Fibroblast of the aortic adventitia (primary cell): ENCODE measurements at regions not wholly inside any gene's neighbourhood (a gene's known extent, or its start where the extent isn't known, plus 50 kb on each side); places are given as distances from the start of the nearest gene placed in this dataset.
A peak's percentile ranks its signal among the peaks of the same experiment; 100 is the strongest.

Experiments used
- DNase-seq: peaks from one replicate; pipeline ENCODE4 v3.0.0-alpha.2; 2010; ENCODE audit warnings: low read depth
- H3K4me3 ChIP-seq: 2 replicates; pipeline ENCODE4 v1.5.1; 2011; ENCODE audit warnings: low read depth, mild to moderate bottlenecking, control low read depth, low read length, moderate library complexity
- TF ChIP-seq, protein P1 (sequence below): IDR thresholded peaks from 2 replicates; pipeline ENCODE4 v1.5.1; 2011; ENCODE audit warnings: mild to moderate bottlenecking, low read length, control low read depth, inconsistent platforms; ENCODE audit not compliant: insufficient read depth

DNA sequence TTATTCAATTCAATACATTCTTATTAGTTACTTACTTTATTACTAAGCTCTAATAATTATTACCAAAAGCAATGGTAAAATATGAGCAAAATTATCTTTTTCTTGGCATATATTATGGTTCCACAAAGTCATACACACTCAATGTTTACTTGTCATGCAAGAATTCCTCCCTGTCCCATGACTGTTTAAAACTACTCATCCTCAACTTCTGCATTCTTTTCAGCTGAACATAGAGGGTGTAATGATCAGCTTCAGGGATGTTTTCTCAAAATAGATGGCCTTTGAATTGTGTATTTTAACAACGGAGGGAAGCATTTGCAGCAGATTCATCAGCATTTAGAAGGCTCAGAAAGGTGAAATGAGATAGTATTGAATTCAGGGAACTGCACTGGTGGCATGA is 499.0 kb downstream of the RWDD3 start:
- H3K4me3 ChIP-seq: no peak overlapping the region
- no peak for DNase-seq
- TF ChIP-seq, protein P1, sequence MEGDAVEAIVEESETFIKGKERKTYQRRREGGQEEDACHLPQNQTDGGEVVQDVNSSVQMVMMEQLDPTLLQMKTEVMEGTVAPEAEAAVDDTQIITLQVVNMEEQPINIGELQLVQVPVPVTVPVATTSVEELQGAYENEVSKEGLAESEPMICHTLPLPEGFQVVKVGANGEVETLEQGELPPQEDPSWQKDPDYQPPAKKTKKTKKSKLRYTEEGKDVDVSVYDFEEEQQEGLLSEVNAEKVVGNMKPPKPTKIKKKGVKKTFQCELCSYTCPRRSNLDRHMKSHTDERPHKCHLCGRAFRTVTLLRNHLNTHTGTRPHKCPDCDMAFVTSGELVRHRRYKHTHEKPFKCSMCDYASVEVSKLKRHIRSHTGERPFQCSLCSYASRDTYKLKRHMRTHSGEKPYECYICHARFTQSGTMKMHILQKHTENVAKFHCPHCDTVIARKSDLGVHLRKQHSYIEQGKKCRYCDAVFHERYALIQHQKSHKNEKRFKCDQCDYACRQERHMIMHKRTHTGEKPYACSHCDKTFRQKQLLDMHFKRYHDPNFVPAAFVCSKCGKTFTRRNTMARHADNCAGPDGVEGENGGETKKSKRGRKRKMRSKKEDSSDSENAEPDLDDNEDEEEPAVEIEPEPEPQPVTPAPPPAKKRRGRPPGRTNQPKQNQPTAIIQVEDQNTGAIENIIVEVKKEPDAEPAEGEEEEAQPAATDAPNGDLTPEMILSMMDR: no peak

DNA sequence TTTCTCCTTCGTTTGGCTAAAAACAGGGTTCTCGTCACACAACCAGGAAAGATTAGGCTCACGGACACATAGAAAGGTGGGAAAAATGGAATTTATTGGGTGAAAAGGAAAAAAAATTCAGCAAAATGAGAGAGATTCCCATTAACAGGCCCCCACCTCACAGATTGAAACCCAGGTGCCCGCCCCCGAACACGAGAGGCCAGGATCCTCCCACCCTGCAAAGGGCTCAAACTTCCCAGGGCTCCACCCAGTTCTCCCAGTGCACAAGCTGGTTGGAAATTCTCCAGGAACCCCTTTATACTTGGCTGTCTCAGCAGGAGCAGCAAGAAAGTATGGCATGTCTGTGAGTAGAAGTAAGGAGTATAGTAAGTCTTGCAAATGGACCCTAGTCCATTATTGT is 499.7 kb downstream of the RWDD3 start:
- DNase-seq: no peak
- H3K4me3 ChIP-seq: no peak overlapping the region
- TF ChIP-seq, protein P1: no peak

DNA sequence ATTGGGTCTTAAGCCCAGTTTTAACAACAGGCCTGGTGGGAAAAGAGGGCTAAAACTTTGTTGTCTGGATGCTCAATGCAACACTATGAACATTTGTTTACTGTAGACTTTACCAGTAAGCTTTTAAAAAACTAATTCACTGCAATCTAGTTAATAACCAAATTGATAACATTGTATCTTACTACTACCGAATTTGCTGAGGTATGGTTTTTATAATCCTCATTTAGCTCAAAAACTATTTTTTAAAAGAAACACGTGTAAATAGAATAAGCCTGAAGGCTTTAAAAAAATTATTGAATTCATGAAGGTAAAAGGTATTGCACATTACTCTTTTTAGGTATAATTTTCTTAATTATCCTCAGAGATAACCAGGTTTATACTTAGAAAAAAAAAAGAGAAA is 500.6 kb downstream of the RWDD3 start:
- TF ChIP-seq, protein P1: no peak
- H3K4me3 ChIP-seq: no peak overlapping the region
- DNase-seq: no peak

DNA sequence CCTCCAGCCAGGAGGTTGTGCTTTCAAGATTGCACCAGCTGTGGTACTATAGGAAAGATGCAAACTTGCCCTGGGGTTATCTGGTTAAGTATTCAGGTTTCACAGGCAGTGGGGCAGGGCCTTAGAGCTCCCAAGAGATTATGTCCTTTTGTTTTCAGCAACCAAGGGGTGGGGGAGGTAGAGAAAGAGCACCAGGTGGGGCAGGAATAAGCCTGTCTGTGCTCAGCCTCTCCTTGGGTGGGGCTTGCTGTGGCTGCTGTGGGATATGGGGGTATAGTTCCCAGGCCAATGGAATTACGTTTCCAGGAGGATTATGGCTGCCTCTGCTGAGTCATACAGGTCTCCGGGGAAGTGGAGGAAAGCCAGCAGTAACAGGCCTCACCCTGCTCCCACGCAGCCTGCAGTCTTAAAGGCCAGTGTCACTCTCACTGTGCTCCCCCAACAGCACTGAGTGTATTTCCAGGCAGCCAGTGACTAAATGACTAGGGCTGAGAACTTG is 508.6 kb downstream of the RWDD3 start:
- TF ChIP-seq, protein P1: no peak
- peak; percentile 82 for DNase-seq
- H3K4me3 ChIP-seq: no peak overlapping the region

DNA sequence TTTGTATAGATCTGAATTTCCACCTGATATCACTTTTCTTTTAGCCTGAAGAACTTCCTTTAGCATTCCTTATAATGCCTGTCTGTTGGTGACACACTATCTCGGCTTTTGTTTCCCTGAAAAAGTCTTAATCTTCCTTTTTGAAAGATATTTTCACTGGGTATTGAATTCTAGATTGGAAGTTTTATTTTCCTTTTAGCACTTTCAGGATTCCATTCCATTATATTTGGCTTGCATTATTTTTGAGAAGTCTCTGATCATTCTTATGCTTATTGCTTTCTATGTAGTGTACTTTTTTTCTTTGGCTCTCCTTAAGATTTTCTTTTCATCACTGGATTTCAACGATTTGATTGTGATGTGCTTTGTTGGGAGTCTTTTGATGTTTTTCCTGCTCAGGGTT is 510.7 kb downstream of the RWDD3 start:
- TF ChIP-seq, protein P1: no peak
- H3K4me3 ChIP-seq: no peak overlapping the region
- no peak for DNase-seq

DNA sequence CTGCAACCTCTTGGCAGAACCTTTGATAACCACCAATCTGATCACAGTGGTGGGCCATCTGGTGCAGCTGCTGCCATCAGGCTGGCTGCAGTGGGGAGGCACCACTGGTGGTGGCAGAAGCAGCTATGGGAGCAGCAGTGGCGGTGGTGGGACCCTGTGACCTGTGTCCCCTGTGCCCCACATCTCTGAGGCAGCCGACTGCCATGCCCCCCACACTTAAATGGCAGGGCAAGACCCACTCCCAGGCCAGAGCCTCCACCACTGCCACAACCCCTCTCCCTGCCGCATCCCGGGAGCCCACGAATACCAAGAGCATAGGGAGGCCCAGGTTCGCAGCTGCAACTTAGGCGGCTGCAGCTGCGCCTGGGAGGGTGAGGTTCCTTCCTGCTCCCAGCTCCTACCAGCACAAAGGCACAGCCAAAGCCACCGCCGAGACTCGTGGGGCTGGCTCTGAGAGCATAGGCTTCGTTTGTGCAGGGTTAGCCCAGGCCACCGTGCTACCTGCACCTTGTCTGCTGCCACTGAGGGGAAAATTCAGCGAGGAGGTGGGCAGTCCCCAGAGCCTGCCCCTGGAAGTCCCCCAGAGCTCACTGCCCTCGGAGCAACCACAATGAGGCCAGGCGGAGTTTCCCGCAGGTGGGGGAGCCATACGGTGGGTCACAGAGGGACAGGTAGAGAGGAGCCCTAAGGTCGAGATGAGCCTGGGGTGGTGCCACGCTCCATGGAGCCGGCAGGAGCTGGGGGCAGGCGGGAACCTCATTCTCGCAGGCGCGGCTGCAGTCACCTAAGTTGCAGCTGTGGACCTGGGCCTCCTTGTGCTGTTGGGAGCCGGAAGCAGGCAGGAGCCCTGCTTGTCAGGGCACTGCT is 518.7 kb downstream of the RWDD3 start:
- no peak for DNase-seq
- no peak overlapping the region for H3K4me3 ChIP-seq
- TF ChIP-seq, protein P1: no peak
